HG02798 (cell line): ENCODE measurements at regions not wholly inside any gene's neighbourhood (a gene's known extent, or its start where the extent isn't known, plus 50 kb on each side); places are given as distances from the start of the nearest gene placed in this dataset.
"Not testable (repeated sequence)": the region's sequence is repeated elsewhere in the genome, so short reads cannot be mapped to it uniquely, and the experiment has no call there.

ENCODE experiments used
- ATAC-seq: cut with Tn5 transposase; IDR thresholded peaks from one replicate; pipeline ENCODE4 v1.9.1; 2021; ENCODE audit warnings: mild to moderate bottlenecking; ENCODE audit not compliant: unreplicated experiment, poor library complexity

GRCh38 chr2:217013926-217014325 is 154.1 kb upstream of the TNP1 start:
- ATAC-seq: no peak

- ATAC-seq: no peak
These were observed 151.7 kb upstream of the TNP1 start for GRCh38 chr2:217011576-217011975.

- ATAC-seq: no peak
These were observed 150.3 kb upstream of the TNP1 start for GRCh38 chr2:217010173-217010572.

DNA sequence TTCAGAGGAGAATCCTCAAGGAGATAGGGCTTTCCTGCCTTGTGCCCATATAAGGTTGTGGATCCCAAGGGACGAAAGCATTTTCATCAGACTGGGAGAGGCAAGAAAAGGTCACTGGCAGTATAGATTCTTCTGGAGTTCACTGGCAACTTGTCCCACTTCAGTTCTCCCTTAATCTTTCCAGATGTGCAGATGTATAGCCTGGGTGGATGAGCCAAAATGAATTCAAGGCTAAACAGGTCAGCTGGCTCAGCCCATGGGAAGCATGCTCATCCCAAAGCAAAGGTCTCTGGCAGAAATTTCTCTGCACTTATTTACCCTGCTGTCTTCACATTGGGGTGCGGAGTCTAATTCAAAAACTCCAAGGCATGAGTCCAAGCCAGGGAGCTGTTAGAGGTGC is 148.9 kb upstream of the TNP1 start:
- no peak for ATAC-seq

DNA sequence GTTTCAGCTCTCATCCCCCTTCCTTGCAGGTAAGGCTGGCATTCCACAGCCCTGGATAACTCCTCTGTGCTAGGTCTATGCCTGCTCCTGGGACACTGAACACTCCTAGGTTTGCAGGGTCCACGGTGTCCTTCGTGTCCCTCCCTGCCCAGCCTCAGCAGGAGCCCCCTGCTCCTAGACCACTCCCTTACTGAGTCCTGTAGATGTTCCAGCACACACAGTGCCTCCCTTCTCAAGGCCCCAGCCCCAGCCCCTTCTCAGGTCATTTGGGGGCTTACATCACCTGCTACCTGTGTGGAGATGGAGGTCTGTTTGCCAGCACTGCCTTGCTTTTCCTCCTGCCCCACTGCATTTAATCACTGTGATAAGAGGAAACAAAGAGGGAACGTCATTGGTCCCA is 146.4 kb upstream of the TNP1 start:
- ATAC-seq: no peak

GRCh38 chr2:217004656-217005055 is 144.8 kb upstream of the TNP1 start:
- ATAC-seq: no peak

DNA sequence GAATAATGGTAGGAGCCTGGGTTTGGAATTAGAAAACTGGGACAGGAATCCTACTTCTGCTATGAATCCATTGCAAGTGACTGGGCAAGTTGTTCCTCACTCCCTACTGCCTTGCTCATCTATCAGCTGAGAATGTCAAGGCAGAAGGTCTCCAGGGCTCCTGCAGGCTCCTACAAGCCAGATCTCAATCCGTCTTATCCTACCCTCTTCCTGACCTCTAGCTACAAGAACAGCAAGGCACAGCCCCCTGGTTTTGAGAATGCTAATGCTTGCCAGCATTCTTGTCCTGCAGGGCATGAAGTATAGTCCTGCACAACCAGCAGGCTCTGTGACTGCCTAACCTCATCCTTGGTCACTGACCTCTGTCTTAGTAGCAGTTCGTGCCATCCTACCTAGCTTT is 141.9 kb upstream of the TNP1 start:
- ATAC-seq: no peak

GRCh38 chr2:217000406-217000805 is 140.5 kb upstream of the TNP1 start:
- no peak for ATAC-seq

GRCh38 chr2:216996279-216996845 is 136.5 kb upstream of the TNP1 start:
- ATAC-seq: no peak

- ATAC-seq: no peak
These were observed 134.5 kb upstream of the TNP1 start for GRCh38 chr2:216994353-216994854.

DNA sequence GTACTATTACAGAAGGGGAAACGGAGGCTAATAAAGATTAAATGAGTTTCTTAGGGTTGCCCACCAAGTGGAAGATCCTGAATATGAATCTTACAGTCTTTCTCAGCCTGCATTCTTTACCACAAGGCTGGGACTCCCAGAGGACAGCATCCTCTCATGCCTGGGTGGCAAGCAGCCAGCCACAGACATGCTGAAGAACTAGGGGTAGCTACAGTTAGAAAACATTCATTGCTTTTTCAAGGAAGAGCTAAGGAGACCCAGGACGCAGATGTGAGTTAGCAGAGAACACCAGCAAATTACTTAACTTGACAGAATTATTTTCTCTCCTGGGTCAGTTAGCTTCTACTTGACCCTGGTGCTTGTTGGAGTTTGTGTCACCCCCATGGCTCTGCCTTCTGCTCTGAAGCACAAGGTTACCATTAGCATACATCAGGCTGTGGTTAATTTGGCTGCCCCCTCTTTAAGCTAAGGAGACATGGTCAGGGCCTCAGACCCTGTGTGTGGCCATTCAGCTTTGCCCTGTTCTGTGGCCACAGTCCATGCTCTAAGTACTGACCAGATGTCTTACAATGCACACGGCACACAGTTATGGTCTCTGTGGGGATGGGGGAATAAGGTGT is 132.3 kb upstream of the TNP1 start:
- ATAC-seq: no peak

- ATAC-seq: no peak
These were observed 131.7 kb upstream of the TNP1 start for GRCh38 chr2:216991563-216991962.

GRCh38 chr2:216989340-216990129 is 129.7 kb upstream of the TNP1 start:
- no peak for ATAC-seq

- no peak for ATAC-seq
These were observed 127.5 kb upstream of the TNP1 start for GRCh38 chr2:216987252-216987821.

DNA sequence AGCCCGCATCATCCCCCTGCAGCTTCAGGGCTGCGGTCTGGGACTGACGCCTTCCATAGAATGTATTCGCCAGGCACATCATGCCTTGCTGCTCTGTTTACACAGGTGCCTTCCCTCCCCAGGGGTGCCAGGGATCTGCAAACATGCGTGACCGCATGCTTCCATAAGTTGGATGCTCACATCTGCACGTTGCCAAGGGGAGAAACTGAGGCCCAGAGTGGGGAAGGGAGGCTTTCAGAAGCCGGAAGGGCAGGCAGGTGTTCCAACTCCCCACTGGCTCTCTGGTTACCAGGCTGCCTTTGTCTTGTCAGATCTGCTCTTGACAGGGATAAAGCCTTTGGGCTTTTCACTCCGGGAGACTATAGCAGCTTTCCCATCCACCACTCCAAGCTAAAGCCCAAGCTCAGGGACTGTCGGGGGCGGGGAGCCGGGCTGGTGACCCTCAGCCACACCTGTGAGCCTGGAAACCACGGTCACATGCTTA is 125.8 kb upstream of the TNP1 start:
- ATAC-seq: no peak

- ATAC-seq: no peak
These were observed 125.1 kb upstream of the TNP1 start for GRCh38 chr2:216984937-216985336.

- not testable (repeated sequence) for ATAC-seq
These were observed 122.1 kb upstream of the TNP1 start for GRCh38 chr2:216981951-216982350.

DNA sequence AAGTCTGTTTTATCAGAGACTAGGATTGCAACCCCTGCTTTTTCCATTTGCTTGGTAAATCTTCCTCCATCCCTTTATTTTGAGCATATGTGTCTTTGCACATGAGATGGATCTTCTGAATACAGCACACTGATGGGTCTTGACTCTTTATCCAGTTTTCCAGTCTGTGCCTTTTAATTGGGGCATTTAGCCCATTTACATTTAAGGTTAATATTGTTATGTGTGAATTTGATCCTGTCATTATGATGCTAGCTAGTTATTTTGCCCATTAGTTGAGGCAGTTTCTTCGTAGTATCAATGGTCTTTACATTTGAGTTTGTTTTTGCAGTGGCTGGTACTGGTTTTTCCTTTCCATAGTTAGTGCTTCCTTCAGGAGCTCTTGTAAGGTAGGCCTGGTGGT is 120.6 kb upstream of the TNP1 start:
- not testable (repeated sequence) for ATAC-seq

GRCh38 chr2:216974321-216975302 is 114.7 kb upstream of the TNP1 start:
- no peak for ATAC-seq

DNA sequence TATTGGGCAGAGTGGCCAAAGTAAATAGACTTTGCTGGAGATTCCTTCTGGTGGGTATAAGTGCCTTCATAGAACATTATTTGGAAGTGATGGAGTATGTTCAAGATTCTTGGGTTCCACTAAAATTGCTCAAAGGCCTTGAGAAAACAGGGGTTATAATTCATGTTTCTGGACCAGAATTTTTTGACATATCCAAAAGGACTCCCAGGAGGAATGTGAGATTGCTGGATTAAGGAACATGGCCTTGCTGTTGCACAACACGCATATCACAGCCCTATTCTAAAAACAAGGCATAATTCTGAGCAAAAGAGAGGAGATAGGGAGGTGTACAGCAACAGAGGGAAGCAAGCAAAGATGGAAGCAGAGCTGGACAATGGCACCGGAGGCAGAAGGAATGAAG is 111.7 kb upstream of the TNP1 start:
- no peak for ATAC-seq
